ENCODE measurements at regions not wholly inside any gene's neighbourhood (a gene's known extent, or its start where the extent isn't known, plus 50 kb on each side); places are given as distances from the start of the nearest gene placed in this dataset.

DNA sequence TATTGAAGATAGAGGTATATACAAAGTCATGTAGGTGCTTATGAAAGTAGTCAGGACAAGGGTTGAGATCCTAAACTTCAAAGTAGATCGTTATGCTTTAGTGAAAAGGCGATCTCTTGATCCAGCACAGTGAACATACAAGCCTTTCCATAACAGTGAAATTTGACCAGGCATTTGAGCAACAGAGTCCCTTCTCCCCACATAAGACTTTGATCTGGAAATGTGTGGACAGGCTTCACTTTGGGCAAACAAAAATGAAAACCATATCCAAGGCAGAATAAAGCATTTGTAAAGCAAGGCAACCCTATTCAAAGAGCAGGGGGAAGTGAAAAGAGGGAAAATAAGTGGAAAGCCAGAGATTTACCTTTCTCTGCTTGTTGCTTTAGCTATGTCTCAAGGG is 311.9 kb upstream of the SORCS1 start:
- intact Hi-C loops (cut with micrococcal nuclease): no loop called here
- no CpG with 5 or more reads among the region's 2 CpGs for WGBS (ENCODE audit: insufficient coverage)
- no peak overlapping the region for H3K27ac Mint-ChIP-seq
- peaks cover 11% of the 10 kb centered on the region for H3K4me1 Mint-ChIP-seq
- H2AFZ ChIP-seq (ENCODE audit: insufficient read depth, low read depth, low read length, poor library complexity, severe bottlenecking): no peak overlapping the region
- ChIA-PET POLR2A (no interaction called here), CTCF (no interaction called here)
- no peak overlapping the region for H3K4me3 Mint-ChIP-seq
- TF ChIP-seq, protein P1, sequence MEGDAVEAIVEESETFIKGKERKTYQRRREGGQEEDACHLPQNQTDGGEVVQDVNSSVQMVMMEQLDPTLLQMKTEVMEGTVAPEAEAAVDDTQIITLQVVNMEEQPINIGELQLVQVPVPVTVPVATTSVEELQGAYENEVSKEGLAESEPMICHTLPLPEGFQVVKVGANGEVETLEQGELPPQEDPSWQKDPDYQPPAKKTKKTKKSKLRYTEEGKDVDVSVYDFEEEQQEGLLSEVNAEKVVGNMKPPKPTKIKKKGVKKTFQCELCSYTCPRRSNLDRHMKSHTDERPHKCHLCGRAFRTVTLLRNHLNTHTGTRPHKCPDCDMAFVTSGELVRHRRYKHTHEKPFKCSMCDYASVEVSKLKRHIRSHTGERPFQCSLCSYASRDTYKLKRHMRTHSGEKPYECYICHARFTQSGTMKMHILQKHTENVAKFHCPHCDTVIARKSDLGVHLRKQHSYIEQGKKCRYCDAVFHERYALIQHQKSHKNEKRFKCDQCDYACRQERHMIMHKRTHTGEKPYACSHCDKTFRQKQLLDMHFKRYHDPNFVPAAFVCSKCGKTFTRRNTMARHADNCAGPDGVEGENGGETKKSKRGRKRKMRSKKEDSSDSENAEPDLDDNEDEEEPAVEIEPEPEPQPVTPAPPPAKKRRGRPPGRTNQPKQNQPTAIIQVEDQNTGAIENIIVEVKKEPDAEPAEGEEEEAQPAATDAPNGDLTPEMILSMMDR (IDR thresholded peaks at IDR 0.05): no peak
- no peak for TF ChIP-seq EZH2 (IDR thresholded peaks at IDR 0.05; ENCODE audit: borderline replicate concordance, insufficient read depth, low read depth, low read length, poor library complexity, severe bottlenecking)
- no peaks in the 10 kb centered on the region for H3K27me3 Mint-ChIP-seq
- H4K20me1 ChIP-seq (ENCODE audit: control insufficient read depth, insufficient read depth, low read length, poor library complexity, severe bottlenecking): no peaks in the 10 kb centered on the region
- no peak overlapping the region for H3K4me3 ChIP-seq (ENCODE audit: control extremely low read depth in 1 of 5, extremely low read depth in 1 of 5, insufficient read depth in 1 of 5, low read depth in 2 of 5, low read length in 4 of 5)
- H3K36me3 ChIP-seq (replicated peaks in 1 of 2; ENCODE audit: control extremely low read depth in 1 of 2, control insufficient read depth in 1 of 2, extremely low read depth in 1 of 2, insufficient read depth in 2 of 2, low read length in 1 of 2): no peaks in the 10 kb centered on the region
- H3K9me3 Mint-ChIP-seq (ENCODE audit: insufficient read depth): peaks cover 1% of the 10 kb centered on the region
- ATAC-seq (ENCODE audit: low read depth) (no peak), DNase-seq (no peak)
- no peaks in the 10 kb centered on the region for H3K79me2 ChIP-seq (ENCODE audit: control insufficient read depth, insufficient read depth, low read length)
- no peak overlapping the region for H3K9ac ChIP-seq (ENCODE audit: low read length)
- H3K27ac ChIP-seq (ENCODE audit: low read length in 2 of 2): peak overlapping the region in 1 of 2 donors; percentile 67
- peak overlapping the region; percentile 37 for H3K4me2 ChIP-seq (replicated peaks; ENCODE audit: low read depth, low read length, poor library complexity, severe bottlenecking)
- H3K4me1 ChIP-seq (ENCODE audit: control insufficient read depth in 2 of 2, insufficient read depth in 2 of 2, low read length in 2 of 2): peaks cover 0 to 31% of the 10 kb centered on the region in 2 donors
- H3K27me3 ChIP-seq (replicated peaks in 1 of 4; ENCODE audit: control extremely low read depth in 1 of 4, control insufficient read depth in 3 of 4, insufficient read depth in 4 of 4, low read length in 3 of 4): no peaks in the 10 kb centered on the region
- H3K9me3 ChIP-seq (ENCODE audit: control extremely low read depth in 1 of 3, control insufficient read depth in 2 of 3, insufficient read depth in 1 of 3, low read length in 2 of 3): no peaks in the 10 kb centered on the region

DNA sequence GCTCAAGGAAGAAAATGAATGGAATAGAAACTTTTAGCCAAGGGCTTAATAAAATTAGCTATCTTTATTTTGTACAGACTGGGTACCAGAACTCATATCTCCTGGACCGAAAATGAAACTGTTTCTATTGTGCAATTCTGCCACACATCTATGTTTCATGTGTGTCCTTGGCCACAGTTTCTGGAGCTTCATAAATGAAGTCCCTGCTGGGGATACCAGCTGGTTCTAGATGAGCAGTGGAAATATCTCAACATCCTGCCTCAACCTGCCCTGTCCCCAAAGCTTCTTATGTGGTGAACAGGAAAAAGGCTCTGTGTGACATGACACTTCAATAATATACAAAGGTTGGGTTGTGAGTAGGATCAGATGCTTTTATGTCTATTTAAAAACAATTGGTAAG is 310.1 kb upstream of the SORCS1 start:
- intact Hi-C loops (cut with micrococcal nuclease): no loop called here
- POLR2A ChIA-PET: no interaction called here
- Histone ChIP-seq H3K9ac (ENCODE audit: low read length) (no peak overlapping the region), H2AFZ (ENCODE audit: insufficient read depth, low read depth, low read length, poor library complexity, severe bottlenecking) (no peak overlapping the region), H3K9me3 (ENCODE audit: control extremely low read depth in 1 of 3, control insufficient read depth in 2 of 3, insufficient read depth in 1 of 3, low read length in 2 of 3) (no peaks in the 10 kb centered on the region), H3K79me2 (ENCODE audit: control insufficient read depth, insufficient read depth, low read length) (no peaks in the 10 kb centered on the region), H3K27me3 (replicated peaks in 1 of 4; ENCODE audit: control extremely low read depth in 1 of 4, control insufficient read depth in 3 of 4, insufficient read depth in 4 of 4, low read length in 3 of 4) (no peaks in the 10 kb centered on the region), H3K4me1 (ENCODE audit: control insufficient read depth in 2 of 2, insufficient read depth in 2 of 2, low read length in 2 of 2) (peaks cover 0 to 27% of the 10 kb centered on the region in 2 donors), H3K4me2 (replicated peaks; ENCODE audit: low read depth, low read length, poor library complexity, severe bottlenecking) (no peak overlapping the region), H3K4me3 (ENCODE audit: control extremely low read depth in 1 of 5, extremely low read depth in 1 of 5, insufficient read depth in 1 of 5, low read depth in 2 of 5, low read length in 4 of 5) (no peak overlapping the region), H3K36me3 (replicated peaks in 1 of 2; ENCODE audit: control extremely low read depth in 1 of 2, control insufficient read depth in 1 of 2, extremely low read depth in 1 of 2, insufficient read depth in 2 of 2, low read length in 1 of 2) (no peaks in the 10 kb centered on the region), H4K20me1 (ENCODE audit: control insufficient read depth, insufficient read depth, low read length, poor library complexity, severe bottlenecking) (no peaks in the 10 kb centered on the region), H3K27ac (ENCODE audit: low read length in 2 of 2) (no peak overlapping the region)
- Mint-ChIP-seq H3K9me3 (ENCODE audit: insufficient read depth) (no peaks in the 10 kb centered on the region), H3K4me3 (no peak overlapping the region), H3K27ac (no peak overlapping the region), H3K4me1 (peaks cover 11% of the 10 kb centered on the region), H3K27me3 (no peaks in the 10 kb centered on the region)
- WGBS (ENCODE audit: insufficient coverage): 100% methylated on average over 1 of the region's 1 CpG
- TF ChIP-seq EZH2 (IDR thresholded peaks at IDR 0.05; ENCODE audit: borderline replicate concordance, insufficient read depth, low read depth, low read length, poor library complexity, severe bottlenecking): no peak
- DNase-seq (no peak), ATAC-seq (ENCODE audit: low read depth) (no peak)
- CTCF ChIA-PET: no interaction called here

All from B cell (primary cell).